ENCODE measurements at regions not wholly inside any gene's neighbourhood (a gene's known extent, or its start where the extent isn't known, plus 50 kb on each side); places are given as distances from the start of the nearest gene placed in this dataset.

DNA sequence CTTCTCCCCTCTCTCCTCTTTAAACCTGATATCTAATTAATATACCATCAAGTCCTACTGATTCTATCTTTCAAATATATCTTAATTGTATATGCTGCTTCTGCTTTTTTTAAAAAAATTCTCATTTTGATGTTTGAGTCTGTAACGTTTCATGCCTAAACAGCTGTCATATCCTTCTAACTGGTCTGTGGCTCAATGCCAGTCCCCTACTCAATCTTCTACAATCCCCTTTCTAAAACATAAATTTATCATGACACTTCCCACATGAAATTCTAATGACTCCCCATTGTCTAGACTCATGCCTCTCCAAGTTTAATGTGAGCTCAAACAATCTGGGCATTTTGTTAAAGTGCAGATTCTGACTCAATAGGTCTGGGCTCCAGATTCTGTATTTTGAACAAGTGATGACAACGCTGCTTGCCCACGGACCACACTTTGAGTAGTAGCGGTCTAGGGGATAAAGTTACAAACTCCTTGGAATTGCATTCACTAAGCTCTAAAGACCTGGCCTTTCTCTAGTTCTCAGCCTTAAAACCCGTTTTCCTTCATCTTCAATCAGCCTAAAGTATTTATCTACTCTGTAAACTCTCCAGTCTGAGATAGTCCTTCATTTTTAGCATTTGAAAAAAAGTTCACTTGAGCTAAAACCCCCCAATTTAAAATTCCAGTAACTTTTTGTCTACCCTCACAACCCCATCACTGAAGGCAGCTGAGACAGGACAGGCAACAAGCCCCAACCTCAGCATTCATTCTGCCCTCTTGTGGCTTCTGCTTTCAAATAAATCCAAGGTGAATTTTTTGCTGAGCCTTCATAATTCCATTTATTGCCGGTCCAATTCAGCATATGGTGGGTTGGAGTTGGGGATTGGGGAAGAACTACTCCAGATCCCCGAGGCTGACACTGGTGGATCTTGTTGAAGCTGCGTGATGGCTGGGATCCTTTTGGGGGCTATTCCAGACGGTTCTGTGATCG lies 88.1 kb upstream of the THRB start (continued):
- TF ChIP-seq ARID3B (CRISPR knock-in tag; IDR thresholded peaks at IDR 0.05; ENCODE audit: borderline replicate concordance) (no peak), ZNF316 (IDR thresholded peaks at IDR 0.05) (peak; percentile 98), RUNX1 (IDR thresholded peaks at IDR 0.05; ENCODE audit: low read depth) (no peak), KLF16 (IDR thresholded peaks at IDR 0.05) (no peak), TBL1XR1 (IDR thresholded peaks at IDR 0.05; ENCODE audit: low read length in 2 of 2) (no peak), CBX5 (IDR thresholded peaks at IDR 0.05; ENCODE audit: borderline replicate concordance, low read depth) (no peak), POLR2B (IDR thresholded peaks at IDR 0.05; ENCODE audit: low read depth, partially characterized antibody) (no peak), FOXM1 (IDR thresholded peaks at IDR 0.05; ENCODE audit: low read depth) (no peak), FOXM1 (CRISPR knock-in tag; IDR thresholded peaks at IDR 0.05; ENCODE audit: low read depth) (no peak)
- TF ChIP-seq, protein P1, sequence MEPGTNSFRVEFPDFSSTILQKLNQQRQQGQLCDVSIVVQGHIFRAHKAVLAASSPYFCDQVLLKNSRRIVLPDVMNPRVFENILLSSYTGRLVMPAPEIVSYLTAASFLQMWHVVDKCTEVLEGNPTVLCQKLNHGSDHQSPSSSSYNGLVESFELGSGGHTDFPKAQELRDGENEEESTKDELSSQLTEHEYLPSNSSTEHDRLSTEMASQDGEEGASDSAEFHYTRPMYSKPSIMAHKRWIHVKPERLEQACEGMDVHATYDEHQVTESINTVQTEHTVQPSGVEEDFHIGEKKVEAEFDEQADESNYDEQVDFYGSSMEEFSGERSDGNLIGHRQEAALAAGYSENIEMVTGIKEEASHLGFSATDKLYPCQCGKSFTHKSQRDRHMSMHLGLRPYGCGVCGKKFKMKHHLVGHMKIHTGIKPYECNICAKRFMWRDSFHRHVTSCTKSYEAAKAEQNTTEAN (CRISPR knock-in tag; IDR thresholded peaks at IDR 0.05) = no peak

Measured in K562 (cell line).